ENCODE measurements at regions not wholly inside any gene's neighbourhood (a gene's known extent, or its start where the extent isn't known, plus 50 kb on each side); places are given as distances from the start of the nearest gene placed in this dataset.
"Not testable (repeated sequence)": the region's sequence is repeated elsewhere in the genome, so short reads cannot be mapped to it uniquely, and the experiment has no call there.

DNA sequence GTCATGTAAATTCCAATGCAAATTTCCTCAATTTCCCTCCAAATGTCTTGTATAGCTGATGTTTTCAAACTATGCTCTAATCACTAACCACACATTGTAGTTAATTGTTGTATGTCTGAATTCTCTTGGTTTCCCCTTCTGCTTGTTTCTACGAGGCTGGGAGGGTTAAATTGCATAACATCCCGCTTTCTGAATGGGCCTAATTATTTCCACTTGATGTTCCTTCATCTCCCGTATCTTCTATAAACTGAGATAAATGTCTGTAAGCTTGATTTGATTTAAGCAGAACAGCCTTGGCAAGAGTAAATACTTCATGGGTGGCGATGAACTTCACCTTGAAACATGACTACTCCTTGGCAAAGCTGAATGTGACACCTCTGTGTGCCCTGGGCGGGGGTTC lies 72.2 kb downstream of the SERINC2 start:
- no peak overlapping the region for H3K4me3 ChIP-seq (ENCODE audit: low read depth, low read length)
- no peak for DNase-seq (ENCODE audit: low read depth, low spot score)
- ChIA-PET POLR2A (no interaction called here), CTCF (no interaction called here)
- TF ChIP-seq, protein P1, sequence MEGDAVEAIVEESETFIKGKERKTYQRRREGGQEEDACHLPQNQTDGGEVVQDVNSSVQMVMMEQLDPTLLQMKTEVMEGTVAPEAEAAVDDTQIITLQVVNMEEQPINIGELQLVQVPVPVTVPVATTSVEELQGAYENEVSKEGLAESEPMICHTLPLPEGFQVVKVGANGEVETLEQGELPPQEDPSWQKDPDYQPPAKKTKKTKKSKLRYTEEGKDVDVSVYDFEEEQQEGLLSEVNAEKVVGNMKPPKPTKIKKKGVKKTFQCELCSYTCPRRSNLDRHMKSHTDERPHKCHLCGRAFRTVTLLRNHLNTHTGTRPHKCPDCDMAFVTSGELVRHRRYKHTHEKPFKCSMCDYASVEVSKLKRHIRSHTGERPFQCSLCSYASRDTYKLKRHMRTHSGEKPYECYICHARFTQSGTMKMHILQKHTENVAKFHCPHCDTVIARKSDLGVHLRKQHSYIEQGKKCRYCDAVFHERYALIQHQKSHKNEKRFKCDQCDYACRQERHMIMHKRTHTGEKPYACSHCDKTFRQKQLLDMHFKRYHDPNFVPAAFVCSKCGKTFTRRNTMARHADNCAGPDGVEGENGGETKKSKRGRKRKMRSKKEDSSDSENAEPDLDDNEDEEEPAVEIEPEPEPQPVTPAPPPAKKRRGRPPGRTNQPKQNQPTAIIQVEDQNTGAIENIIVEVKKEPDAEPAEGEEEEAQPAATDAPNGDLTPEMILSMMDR (IDR thresholded peaks at IDR 0.05; ENCODE audit: insufficient read depth, low read length, missing control alignments): no peak

DNA sequence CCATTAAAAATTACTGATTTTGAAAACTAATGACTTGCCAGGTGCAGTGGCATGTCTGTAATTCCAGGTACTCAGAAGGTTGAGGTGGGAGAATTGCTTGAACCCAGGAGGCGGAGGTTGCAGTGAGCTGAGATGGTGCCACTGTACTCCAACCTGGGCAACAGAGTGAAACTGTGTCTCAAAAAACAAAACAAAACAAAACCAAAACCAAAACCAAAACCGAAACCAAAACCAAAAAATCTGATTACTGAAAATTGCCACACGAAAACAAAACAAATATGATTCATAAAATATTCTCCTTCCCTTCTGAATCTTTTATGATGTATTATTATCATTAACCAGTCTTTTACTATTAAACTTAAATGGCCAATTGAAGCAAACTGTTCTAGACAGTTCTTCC lies 74.1 kb downstream of the SERINC2 start:
- CTCF ChIA-PET: interaction anchor here (3.0 kb wide), 1 partner anchor 12 kb away, joined by 9 read pairs; no protein-coding TSS in a partner anchor
- POLR2A ChIA-PET: no interaction called here
- DNase-seq (ENCODE audit: low read depth, low spot score): no peak
- no peak overlapping the region for H3K4me3 ChIP-seq (ENCODE audit: low read depth, low read length)
- TF ChIP-seq, protein P1 (IDR thresholded peaks at IDR 0.05; ENCODE audit: insufficient read depth, low read length, missing control alignments): no peak

DNA sequence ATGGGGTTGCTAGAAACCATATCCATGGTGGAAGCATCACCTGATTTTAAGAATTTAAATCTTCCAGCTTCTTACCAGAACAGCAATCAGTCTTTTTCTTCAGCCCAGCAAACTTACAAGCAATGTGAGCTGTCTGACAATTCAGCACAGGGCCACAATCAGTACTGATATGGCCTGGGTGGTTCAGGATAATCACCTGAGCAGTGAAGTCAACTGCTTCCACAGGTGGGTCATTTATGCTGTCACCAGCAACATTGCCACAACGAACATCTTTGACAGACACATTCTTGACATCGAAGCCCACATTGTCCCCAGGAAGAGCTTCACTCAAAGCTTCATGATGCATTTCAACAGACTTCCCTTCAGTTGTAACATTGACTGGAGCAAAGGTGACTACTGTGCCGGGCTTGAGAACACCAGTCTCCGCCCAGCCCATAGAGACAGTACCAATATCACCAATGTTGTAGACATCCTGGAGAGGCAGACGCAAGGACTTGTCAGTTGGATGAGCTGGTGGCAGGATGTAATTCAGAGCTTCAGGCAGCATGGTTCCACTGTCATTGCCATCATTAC lies 74.8 kb downstream of the SERINC2 start:
- DNase-seq (ENCODE audit: low read depth, low spot score): no peak
- CTCF ChIA-PET: interaction anchor here (3.0 kb wide), 1 partner anchor 12 kb away, joined by 9 read pairs; no protein-coding TSS in a partner anchor
- TF ChIP-seq, protein P1 (IDR thresholded peaks at IDR 0.05; ENCODE audit: insufficient read depth, low read length, missing control alignments): no peak
- H3K4me3 ChIP-seq (ENCODE audit: low read depth, low read length): no peak overlapping the region
- POLR2A ChIA-PET: no interaction called here

DNA sequence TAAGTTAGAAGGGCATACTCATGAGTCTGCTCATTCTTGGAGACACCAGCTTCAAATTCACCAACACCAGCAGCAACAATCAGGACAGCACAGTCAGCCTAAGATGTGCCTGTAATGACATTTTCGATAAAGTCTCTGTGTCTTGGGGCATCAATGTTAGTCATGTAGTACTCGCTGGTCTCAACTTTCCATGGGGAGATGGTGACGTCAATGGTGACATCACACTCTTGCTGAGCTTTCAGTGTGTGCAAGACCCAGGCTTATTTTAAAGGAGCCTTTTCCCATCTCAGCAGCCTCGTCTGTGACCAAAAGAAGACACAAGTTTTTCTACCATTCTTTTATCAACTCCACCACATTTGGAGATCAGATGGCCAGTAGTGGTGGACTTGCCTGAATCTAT lies 75.5 kb downstream of the SERINC2 start:
- ChIA-PET POLR2A (no interaction called here), CTCF (interaction anchor here (3.0 kb wide), 1 partner anchor 11 kb away, joined by 9 read pairs; no protein-coding TSS in a partner anchor)
- TF ChIP-seq, protein P1 (IDR thresholded peaks at IDR 0.05; ENCODE audit: insufficient read depth, low read length, missing control alignments): no peak
- no peak for DNase-seq (ENCODE audit: low read depth, low spot score)
- H3K4me3 ChIP-seq (ENCODE audit: low read depth, low read length): no peak overlapping the region

DNA sequence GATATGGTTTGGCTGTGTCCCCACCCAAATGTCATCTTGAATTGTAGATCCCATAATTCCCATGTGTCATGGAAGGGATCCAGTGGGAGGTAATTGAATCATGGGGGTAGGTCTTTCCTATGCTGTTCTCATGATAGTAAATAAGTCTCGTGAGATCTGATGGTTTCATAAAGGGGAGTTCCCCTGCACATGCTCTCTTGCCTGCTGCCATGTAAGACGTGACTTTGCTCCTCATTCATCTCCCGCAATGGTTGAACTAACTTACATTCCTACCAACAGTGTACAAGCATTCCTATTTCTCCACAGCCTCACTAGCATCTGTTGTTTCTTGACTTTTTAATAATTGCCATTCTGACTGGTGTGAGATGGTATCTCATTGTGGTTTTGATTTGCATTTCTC lies 76.6 kb downstream of the SERINC2 start:
- H3K4me3 ChIP-seq (ENCODE audit: low read depth, low read length); POLR2A ChIA-PET; DNase-seq (ENCODE audit: low read depth, low spot score): not testable (repeated sequence)
- CTCF ChIA-PET: interaction anchor here (0.6 to 3.0 kb wide), 2 partner anchors 10 to 330 kb away, joined by 3 to 9 read pairs; no protein-coding TSS in a partner anchor

DNA sequence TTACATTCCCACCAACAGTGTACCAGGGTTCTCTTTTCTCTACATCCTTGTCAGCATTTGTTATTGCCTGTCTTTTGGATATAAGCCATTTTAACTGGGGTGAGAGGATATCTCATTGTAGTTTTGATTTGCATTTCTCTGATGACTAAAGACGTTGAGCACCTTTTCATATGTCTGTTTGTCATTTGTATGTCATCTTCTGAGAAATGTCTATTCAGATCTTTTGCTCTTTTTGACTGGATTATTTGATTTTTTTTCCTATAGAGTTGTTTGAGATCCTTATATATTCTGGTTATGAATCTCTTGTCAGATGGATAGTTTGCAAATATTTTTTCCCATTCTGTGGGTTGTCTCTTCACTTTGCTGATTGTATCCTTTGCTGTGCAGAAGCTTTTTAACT lies 77.6 kb downstream of the SERINC2 start:
- POLR2A ChIA-PET; DNase-seq (ENCODE audit: low read depth, low spot score); CTCF ChIA-PET; H3K4me3 ChIP-seq (ENCODE audit: low read depth, low read length): not testable (repeated sequence)

DNA sequence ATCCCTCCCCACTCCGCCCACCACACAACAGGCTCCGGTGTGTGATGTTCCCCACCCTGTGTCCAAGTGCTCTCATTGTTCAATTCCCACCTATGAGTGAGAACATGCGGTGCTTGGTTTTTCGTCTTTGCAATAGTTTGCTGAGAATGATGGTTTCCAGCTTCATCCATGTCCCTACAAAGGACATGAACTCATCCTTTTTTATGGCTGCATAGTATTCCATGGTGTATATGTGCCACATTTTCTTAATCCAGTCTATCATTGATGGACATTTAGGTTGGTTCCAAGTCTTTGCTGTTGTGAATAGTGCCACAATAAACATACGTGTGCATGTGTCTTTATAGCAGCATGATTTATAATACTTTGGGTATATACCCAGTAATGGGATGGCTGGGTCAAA lies 81.0 kb upstream of the TINAGL1 start:
- H3K4me3 ChIP-seq (ENCODE audit: low read depth, low read length); CTCF ChIA-PET; DNase-seq (ENCODE audit: low read depth, low spot score); POLR2A ChIA-PET: not testable (repeated sequence)

DNA sequence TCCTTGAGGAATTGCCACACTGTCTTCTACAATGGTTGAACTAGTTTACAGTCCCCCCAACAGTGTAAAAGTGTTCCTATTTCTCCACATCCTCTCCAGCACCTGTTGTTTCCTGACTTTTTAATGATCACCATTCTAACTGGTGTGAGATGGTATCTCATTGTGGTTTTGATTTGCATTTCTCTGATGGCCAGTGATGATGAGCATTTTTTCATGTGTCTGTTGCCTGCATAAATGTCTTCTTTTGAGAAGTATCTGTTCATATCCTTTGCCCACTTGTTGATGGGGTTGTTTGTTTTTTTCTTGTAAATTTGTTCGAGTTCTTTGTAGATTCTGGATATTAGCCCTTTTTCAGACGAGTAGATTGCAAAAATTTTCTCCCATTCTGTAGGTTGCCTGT lies 80.5 kb upstream of the TINAGL1 start:
- CTCF ChIA-PET; H3K4me3 ChIP-seq (ENCODE audit: low read depth, low read length); POLR2A ChIA-PET; DNase-seq (ENCODE audit: low read depth, low spot score): not testable (repeated sequence)

Data from AG04449 (cell line).